CD4-positive, alpha-beta T cell treated with Interleukin-2 at 100 ng/mL for 4 hours (primary cell): ENCODE measurements at regions not wholly inside any gene's neighbourhood (a gene's known extent, or its start where the extent isn't known, plus 50 kb on each side); places are given as distances from the start of the nearest gene placed in this dataset.
"Not testable (repeated sequence)": the region's sequence is repeated elsewhere in the genome, so short reads cannot be mapped to it uniquely, and the experiment has no call there.

Source experiments
- DNase-seq: peaks from one replicate; pipeline ENCODE4 v3.0.0-alpha.2; 2020; ENCODE audit warnings: low spot score

- DNase-seq: no peak
Observed at GRCh38 chr2:21332993-21333625, 209.3 kb downstream of the TDRD15 start.

- DNase-seq: no peak
Observed at GRCh38 chr2:21333684-21334083, 209.9 kb downstream of the TDRD15 start.

- DNase-seq: no peak
Observed at GRCh38 chr2:21346984-21347383, 223.2 kb downstream of the TDRD15 start.

GRCh38 chr2:21353879-21354679 lies 230.3 kb downstream of the TDRD15 start:
- DNase-seq: no peak

GRCh38 chr2:21356086-21356856 lies 232.5 kb downstream of the TDRD15 start:
- no peak for DNase-seq

GRCh38 chr2:21356857-21357255 lies 233.1 kb downstream of the TDRD15 start:
- DNase-seq: no peak

GRCh38 chr2:21358976-21359375 lies 235.2 kb downstream of the TDRD15 start:
- no peak for DNase-seq

GRCh38 chr2:21361384-21361783 lies 237.6 kb downstream of the TDRD15 start:
- no peak for DNase-seq

GRCh38 chr2:21361957-21362486 lies 238.3 kb downstream of the TDRD15 start:
- no peak for DNase-seq

GRCh38 chr2:21363364-21363763 lies 239.6 kb downstream of the TDRD15 start:
- DNase-seq: no peak

GRCh38 chr2:21367421-21367820 lies 243.7 kb downstream of the TDRD15 start:
- no peak for DNase-seq

- no peak for DNase-seq
Observed at GRCh38 chr2:21369787-21370186, 246.0 kb downstream of the TDRD15 start.

GRCh38 chr2:21371499-21372003 lies 247.8 kb downstream of the TDRD15 start:
- DNase-seq: no peak

- no peak for DNase-seq
Observed at GRCh38 chr2:21372654-21373053, 248.9 kb downstream of the TDRD15 start.

GRCh38 chr2:21376864-21377263 lies 253.1 kb downstream of the TDRD15 start:
- no peak for DNase-seq

GRCh38 chr2:21379140-21379539 lies 255.4 kb downstream of the TDRD15 start:
- DNase-seq: no peak

GRCh38 chr2:21379668-21380067 lies 255.9 kb downstream of the TDRD15 start:
- DNase-seq: not testable (repeated sequence)

- DNase-seq: no peak
Observed at GRCh38 chr2:21381421-21381820, 257.7 kb downstream of the TDRD15 start.

GRCh38 chr2:21382701-21383520 lies 259.1 kb downstream of the TDRD15 start:
- no peak for DNase-seq

- DNase-seq: no peak
Observed at GRCh38 chr2:21386666-21387065, 262.9 kb downstream of the TDRD15 start.

- no peak for DNase-seq
Observed at GRCh38 chr2:21392649-21393048, 268.9 kb downstream of the TDRD15 start.

GRCh38 chr2:21393173-21393572 lies 269.4 kb downstream of the TDRD15 start:
- DNase-seq: no peak
